ENCODE measurements at regions not wholly inside any gene's neighbourhood (a gene's known extent, or its start where the extent isn't known, plus 50 kb on each side); places are given as distances from the start of the nearest gene placed in this dataset.
A peak's percentile ranks its signal among the peaks of the same experiment; 100 is the strongest.

GRCh38 chr6:163820745-163821458 is 406.4 kb downstream of the QKI start:
- no peak for DNase-seq (ENCODE audit: low spot score)
- no peak for FAIRE-seq

DNA sequence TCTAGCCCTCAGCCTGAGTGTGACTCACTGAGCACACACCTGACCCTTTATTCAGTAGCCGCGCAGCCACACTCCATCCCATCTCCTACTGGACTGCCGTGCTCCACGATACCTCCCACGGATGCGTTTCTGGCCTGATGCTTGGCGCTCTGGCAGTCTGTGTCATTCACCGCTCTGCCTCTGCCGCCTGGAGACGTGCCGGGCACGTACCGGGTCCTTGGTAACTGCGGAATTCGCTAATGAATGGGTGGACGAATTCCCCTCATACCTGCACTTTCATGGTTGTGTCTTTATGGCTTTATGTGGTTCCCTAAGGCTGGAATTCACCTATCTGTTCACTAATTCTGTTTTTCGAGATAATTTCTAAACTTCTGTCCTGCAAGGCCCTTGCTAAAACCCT is 405.7 kb downstream of the QKI start:
- DNase-seq (ENCODE audit: low spot score) (no peak), FAIRE-seq (no peak)

GRCh38 chr6:163818719-163819118 is 404.2 kb downstream of the QKI start:
- FAIRE-seq (no peak), DNase-seq (ENCODE audit: low spot score) (no peak)

DNA sequence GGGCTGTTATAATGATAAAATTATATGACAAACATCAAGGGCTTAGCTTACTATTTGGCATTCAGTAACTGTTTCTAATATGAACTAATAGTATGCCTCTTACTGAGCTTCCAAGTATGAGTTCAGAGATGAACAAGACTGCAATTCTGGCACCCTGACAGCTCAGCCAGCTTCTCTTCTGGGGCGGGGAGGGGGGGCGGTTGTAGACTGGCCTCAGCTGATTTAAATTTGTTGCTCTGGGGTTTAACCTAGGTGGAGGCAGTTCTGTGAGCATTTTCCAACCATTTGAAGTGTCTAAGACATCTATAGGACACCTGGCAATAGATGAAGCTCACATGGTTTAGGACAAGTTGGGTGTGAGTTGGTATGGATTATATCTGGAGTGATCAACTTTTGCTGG is 401.9 kb downstream of the QKI start:
- DNase-seq (ENCODE audit: low spot score) (no peak), FAIRE-seq (no peak)

- no peak for FAIRE-seq
- no peak for DNase-seq (ENCODE audit: low spot score)
These were observed 401.3 kb downstream of the QKI start for GRCh38 chr6:163815796-163816195.

DNA sequence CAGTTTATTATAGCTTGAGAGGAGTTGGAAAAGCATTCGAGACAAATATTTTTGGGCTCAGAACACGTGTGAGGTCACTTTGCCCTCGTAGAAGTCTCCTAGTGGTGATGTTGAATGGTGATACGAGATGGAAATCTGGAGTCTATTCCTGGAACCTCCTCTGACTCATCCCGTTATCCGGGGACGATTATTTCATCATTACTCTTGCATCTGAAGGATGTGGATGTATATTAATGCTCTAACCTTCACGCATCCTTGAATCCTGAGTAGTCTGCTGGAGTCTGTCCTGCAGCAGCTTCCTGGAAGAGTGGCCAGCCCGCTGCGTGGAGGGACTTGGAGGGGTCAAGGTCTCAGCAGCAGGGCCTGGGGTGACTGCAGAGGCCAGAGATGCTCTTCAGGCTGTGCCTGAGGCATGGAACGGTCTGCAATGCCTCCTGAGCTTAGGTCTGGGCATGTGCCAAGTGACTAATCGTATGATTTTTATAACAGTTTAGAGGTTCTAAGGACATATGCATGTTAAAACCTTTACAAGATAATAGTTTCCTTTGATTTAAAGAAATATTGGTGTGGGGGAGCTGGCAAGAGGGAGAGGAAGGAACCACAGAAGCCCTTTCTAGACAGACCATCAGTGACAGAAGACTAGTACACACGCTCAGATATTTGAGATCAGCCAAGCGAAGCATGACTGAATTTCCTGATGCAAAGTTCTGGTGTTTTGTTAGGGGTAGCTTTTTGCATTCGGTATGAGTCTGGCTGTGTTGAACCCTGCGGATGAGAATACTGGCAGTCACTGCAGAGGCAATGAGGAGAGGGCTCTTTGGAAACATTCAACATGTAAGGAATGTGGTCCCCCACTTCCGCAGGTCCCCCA is 400.2 kb downstream of the QKI start:
- peak; percentile 98 for DNase-seq (ENCODE audit: low spot score)
- FAIRE-seq = peak; percentile 97

- DNase-seq (ENCODE audit: low spot score) = no peak
- no peak for FAIRE-seq
These were observed 399.5 kb downstream of the QKI start for GRCh38 chr6:163813979-163814493.

GRCh38 chr6:163811317-163811716 is 396.8 kb downstream of the QKI start:
- DNase-seq (ENCODE audit: low spot score) (no peak), FAIRE-seq (no peak)

- DNase-seq (ENCODE audit: low spot score) = no peak
- FAIRE-seq = no peak
These were observed 394.8 kb downstream of the QKI start for GRCh38 chr6:163809364-163809763.

GRCh38 chr6:163808871-163809270 is 394.4 kb downstream of the QKI start:
- no peak for DNase-seq (ENCODE audit: low spot score)
- FAIRE-seq = no peak

GRCh38 chr6:163808231-163808630 is 393.7 kb downstream of the QKI start:
- DNase-seq (ENCODE audit: low spot score) (no peak), FAIRE-seq (no peak)

DNA sequence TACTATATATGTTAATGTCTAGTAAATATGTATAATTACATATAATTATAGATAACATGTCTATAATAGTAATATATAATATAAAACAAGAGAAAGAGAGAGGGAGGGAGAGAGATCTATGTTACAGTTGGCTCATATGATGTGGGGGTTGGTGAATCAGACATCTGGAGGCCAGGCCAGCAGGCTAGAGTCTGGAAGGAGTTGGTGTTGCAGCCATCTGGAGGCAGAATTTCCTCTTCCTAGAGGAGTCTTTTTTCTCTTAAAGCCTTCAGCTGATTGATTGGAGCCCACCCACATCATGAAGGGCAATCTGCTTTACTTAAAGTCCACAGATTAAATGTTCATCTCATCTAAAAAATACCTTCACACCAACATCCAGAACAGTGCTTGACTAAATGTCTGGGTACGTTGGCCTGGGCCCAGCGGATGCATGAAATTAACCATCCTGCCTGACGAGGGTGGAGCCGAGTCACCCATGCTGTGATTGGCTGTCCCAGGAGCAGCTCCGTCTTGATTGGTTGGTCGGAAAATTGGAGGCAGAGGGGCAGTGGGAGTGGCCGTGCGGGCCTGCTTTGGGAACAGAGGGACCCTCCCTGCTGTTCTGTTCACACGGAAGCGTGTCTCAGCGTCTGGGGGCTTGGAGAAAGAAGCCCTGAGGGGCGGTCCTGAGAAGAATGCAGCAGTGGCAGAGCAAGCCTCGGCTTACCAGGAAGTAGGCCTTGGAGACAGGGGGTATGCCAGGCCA is 392.4 kb downstream of the QKI start:
- DNase-seq (ENCODE audit: low spot score) (no peak), FAIRE-seq (no peak)

DNA sequence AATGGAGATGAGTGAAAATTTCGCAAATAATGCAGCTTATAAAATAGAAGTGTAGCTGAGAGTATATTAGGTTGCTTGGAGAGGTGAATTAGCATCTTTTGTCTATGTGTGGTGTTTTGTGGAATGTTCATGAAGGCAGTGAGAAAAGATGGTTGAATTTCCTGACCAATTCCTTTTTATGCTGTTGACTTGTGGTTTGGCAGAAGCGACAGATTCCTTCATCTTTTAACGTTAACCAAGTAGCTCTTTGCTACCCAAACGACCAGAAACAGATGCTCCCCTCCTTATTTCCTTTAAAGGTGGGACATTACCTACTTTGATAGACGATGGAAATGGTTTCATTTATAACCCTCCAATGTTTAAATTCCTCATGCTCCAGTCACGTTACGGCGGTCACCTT is 390.5 kb downstream of the QKI start:
- no peak for DNase-seq (ENCODE audit: low spot score)
- no peak for FAIRE-seq

GRCh38 chr6:163802267-163802666 is 387.7 kb downstream of the QKI start:
- DNase-seq (ENCODE audit: low spot score) (no peak), FAIRE-seq (no peak)

DNA sequence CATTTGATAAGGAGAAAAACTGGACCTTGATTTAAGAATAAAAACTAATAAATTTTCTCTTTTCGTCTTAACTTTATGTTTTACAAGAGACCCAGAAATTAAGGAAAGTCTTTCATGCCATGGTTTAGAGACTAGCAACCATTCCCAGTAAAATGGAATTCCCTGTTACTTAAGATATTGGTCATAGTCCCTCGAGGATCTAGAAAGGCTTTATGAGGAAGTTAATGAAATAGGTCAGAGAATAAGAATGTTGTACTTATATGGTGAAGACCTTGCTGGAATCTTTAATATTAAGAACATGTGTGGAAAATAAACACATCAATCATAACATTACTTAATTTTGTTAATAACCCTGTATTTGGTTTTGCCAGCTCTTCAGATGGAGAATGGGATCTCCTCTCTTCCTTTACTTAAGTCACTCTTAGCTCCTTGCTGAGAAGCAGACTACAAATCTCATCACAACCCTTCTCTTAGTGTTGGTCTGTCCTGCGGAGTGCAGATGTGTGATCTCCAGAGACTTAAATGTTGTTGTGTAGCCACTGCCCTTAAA is 382.9 kb downstream of the QKI start:
- no peak for FAIRE-seq

DNA sequence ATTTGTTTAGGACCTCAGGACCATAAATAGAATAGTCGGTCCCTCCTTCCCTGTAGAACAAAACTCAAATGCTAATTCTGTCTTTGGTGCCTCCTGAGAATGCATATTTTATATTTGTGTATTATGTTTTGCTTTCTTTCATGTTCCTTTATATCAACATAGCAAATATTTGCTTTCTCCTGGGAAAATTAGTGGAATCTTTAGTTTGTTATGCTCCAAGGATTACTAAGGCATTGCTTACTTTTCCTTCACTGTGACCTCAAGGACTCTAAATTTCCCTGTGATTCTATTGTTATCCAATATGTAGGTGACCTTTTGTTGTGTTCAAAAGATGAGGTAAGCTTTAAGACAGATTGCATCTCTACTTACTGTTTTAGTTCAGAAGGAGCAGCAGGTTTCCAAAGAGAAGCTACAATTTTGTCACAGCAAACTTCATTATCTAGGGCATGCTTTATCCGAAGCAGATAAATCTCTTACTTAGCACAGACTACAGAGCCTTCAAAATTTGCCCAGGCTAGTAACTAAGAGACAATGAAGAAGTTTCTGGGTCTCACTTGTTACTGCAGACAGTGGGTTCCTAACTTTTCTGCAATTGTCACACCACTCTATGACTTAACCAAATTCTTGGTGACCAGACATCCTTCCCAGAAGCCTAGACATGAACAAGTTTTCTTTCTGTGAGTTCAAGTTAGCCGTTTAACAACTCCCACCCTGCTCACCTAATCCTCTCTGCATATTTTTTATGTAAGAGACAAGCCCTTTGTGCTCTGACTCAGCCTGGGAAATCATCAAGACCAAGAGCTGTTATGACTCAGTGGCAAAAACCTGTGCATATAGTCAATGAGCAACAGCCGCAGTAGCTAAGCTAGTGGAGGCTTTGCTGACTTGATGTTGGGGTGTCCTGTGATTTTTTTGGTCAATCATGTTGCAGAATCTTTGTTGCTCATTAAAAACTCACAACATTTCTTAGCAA is 378.8 kb downstream of the QKI start:
- FAIRE-seq (peak; percentile 96), DNase-seq (ENCODE audit: low spot score) (peak; percentile 94)

More for the DNA sequence above, 382.9 kb downstream of the QKI start:
- DNase-seq (ENCODE audit: low spot score) = no peak

DNA sequence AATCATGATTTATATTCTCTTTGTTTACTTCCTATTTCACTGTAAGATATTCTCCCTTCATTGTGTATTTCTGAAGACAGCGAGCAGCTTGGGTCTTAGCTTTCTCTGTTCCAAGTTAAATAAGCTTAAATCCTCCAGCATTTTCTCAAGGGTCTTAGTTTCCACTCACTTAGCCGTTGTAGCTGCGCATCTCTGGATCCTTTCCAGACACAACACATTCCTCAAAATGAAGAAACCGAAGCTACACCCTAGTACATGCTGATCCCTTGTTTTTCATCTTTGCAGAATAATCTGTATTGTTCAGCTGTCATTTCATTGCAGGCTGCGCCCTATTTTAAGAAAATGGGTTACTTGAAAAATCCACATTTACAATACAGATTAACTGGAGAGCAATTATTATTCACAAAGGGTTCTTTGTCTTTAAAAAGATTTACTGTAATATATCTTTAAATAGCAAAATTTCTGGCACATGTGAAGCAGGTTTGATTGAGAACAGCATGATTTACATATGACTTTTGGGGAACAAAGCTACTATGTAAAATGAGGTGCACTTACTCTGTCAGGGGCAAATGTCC is 375.8 kb downstream of the QKI start:
- FAIRE-seq (no peak), DNase-seq (ENCODE audit: low spot score) (no peak)

GRCh38 chr6:163789199-163789810 is 374.8 kb downstream of the QKI start:
- FAIRE-seq (no peak), DNase-seq (ENCODE audit: low spot score) (no peak)

GRCh38 chr6:163786995-163787671 is 372.6 kb downstream of the QKI start:
- FAIRE-seq = no peak
- DNase-seq (ENCODE audit: low spot score) = no peak
